ENCODE measurements at regions not wholly inside any gene's neighbourhood (a gene's known extent, or its start where the extent isn't known, plus 50 kb on each side); places are given as distances from the start of the nearest gene placed in this dataset.

DNA sequence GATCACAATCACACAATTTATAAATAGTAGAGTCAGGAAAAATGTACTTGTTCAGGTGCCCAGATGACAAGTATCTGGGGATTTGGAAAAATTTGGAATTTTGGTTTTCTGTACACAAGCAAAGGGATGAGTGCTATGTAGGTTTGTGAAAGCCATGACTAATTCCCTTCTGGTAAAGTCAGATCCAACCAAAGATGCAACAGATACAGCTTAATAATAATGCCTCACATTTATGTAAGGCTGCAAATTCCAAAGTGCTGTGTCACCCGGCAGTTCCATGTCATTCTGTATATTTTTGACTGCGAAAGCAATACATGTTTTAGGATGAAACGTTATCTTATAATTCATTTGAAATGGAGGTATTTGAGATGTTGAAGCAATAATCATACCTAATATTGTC is 102.7 kb upstream of the AGBL1 start:
- DNase-seq (ENCODE audit: low read depth): peak; percentile 62

- no peak for DNase-seq (ENCODE audit: low read depth)
These were observed 102.1 kb upstream of the AGBL1 start for GRCh38 chr15:85977586-85977985.

DNA sequence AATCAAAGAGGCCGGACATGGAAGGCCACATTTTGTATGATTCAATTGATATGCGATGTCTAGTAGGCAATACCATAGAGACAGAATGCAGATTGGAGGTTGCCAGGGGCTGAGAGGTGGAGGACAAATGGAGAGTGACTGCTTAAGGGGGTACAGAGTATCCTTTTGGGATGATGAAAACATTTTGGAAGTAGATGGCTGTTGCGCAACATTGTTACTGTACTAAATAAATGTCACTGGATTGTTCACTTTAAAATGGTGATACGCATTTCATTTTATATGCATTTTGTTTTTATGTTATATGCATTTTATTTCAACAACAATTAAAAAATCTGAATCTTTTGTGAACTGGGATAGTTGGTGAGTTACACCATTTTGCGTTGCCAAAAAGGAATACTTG is 99.7 kb upstream of the AGBL1 start:
- no peak for DNase-seq (ENCODE audit: low read depth)

DNA sequence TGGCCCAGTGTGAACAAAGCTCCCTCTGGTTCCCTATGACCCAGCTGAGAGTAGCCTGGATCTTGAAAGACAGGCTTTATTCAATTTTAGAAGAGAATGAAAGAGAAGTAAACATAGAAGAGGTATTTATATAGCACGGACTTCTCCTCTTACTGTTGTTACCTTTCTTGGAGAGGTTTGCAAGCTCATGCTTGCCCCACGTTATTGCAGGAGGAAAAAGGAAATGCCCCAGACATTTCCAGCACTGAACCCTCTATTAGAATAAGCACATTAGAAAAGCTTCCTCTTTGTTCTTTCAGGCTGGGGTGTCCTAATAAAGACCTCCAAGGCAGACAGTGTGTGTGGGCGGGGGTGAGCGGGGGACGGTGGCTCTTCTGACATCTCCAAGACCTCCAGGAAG is 98.7 kb upstream of the AGBL1 start:
- DNase-seq (ENCODE audit: low read depth): no peak

- DNase-seq (ENCODE audit: low read depth): no peak
These were observed 95.4 kb upstream of the AGBL1 start for GRCh38 chr15:85984241-85984640.

DNA sequence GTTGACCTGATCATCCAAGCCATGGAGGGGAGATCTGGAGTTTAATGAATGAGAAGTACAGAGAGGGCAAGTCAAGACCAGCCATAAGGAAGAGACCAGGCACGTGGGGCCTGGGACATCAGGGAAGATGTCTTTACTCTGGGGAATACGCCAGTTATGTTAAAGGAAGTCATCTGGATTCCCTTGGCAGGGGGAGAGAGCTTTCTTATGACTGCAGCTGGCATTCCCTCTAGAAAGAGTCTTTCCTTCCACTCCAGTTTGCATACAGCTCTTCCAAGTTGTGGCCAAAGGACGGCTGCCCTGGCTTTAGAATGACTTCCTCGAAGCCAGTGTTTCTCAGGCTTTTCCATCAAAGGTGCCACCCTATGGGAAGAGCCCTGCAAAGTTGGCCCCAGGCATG is 93.6 kb upstream of the AGBL1 start:
- DNase-seq (ENCODE audit: low read depth): no peak

- no peak for DNase-seq (ENCODE audit: low read depth)
These were observed 92.9 kb upstream of the AGBL1 start for GRCh38 chr15:85986741-85987140.

GRCh38 chr15:85988741-85989140 is 90.9 kb upstream of the AGBL1 start:
- DNase-seq (ENCODE audit: low read depth): no peak

DNA sequence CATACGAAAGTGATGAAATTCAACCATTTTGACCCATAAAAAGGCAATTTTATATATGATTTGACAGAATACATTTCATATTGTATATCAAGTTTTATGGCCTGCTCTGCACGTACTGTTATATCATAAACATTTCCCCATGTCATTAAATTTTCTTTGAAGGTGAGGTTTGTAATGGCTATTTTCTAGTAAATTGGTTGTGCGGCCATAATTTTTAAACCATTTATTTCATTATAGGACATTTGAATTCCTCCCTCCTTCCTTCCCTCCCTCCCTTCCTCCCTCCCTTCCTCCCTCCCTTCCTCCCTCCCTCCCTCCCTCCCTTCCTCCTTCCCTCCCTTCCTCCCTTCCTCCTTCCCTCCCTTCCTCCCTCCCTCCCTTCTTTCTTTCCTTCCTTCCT is 87.4 kb upstream of the AGBL1 start:
- no peak for DNase-seq (ENCODE audit: low read depth)

DNA sequence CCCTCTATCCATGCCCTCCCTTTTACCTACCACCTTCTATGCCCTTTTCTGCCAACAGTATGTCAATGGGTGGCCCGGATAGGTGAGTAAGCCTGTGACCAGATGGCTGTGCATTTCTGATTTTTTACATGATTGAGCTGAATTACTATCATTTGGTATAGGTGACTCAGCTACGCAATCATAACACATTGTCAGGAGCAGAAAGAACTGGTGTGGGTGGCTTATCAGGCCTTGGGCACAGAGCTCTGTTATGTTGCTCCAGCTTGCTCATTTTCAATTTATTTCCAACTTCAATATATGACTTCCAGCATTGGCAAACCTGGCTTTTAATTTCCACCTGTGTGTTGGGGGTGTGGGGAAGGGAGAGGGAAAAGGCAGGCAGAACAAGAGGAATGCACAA is 86.6 kb upstream of the AGBL1 start:
- DNase-seq (ENCODE audit: low read depth): no peak

DNA sequence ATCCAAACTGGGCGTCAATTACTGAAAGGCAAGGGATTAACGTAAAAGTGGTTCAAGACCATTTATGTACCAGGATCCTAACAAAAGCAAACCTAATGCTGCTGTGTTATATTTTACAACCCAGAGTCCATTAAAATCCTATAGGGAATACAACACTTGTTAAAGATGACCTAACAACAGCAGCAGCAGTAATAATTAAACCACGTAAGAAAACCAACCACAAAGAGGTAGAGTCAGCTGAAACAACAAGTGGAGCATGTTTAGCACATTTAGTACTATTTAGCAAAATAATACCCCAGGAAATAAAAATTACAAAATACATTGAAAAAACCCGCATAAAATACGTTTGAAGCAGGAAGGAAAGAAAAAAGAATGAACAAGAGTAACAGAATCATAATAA is 82.1 kb upstream of the AGBL1 start:
- peak; percentile 45 for DNase-seq (ENCODE audit: low read depth)

GRCh38 chr15:85999658-86000057 is 80.0 kb upstream of the AGBL1 start:
- DNase-seq (ENCODE audit: low read depth): no peak

- peak; percentile 64 for DNase-seq (ENCODE audit: low read depth)
These were observed 78.5 kb upstream of the AGBL1 start for GRCh38 chr15:86001200-86001599.

- DNase-seq (ENCODE audit: low read depth): peak; percentile 12
These were observed 77.2 kb upstream of the AGBL1 start for GRCh38 chr15:86002444-86002843.

DNA sequence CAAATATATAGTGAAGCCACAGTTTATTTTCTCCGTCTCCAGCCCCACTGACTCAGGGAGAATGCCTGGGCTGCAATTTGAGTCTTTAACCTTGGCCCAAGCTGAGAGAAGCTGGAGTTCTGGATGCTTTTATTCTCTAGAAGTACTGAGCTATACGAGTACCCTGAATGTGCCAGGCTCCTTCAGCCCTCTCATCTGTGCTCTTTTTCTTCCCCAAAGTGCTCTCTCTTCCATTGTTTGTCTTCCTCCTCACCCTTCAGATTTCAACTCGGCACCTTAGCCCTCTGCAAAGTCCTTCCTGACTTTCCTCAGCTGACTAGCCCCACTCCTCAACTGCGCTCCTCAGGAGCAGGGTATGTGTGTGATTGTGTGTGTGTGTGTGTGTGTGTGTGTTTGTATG is 75.6 kb upstream of the AGBL1 start:
- DNase-seq (ENCODE audit: low read depth): no peak

DNA sequence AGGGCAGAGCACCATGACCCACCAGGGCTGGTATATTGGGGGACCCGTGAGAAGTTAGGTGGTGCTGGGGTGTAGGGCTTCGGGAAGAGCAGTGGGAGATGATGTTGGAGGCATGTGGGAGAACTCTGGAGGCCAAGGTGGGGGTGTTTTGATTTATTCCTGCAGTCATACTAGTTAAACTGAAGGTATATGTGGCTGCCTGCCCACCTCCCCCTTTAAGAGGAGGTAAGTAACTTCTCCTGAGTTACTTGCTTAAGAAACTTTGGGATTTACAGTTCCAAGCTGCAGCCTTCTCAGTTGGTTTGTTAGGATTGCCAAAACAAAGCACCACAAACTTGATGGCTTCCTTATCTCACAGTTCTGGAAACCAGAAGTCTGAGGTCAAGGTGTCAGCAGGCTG is 73.1 kb upstream of the AGBL1 start:
- no peak for DNase-seq (ENCODE audit: low read depth)

- no peak for DNase-seq (ENCODE audit: low read depth)
These were observed 69.9 kb upstream of the AGBL1 start for GRCh38 chr15:86009727-86010126.

GRCh38 chr15:86010398-86010797 is 69.3 kb upstream of the AGBL1 start:
- DNase-seq (ENCODE audit: low read depth): no peak

GRCh38 chr15:86010891-86011290 is 68.8 kb upstream of the AGBL1 start:
- no peak for DNase-seq (ENCODE audit: low read depth)

- DNase-seq (ENCODE audit: low read depth): no peak
These were observed 65.7 kb upstream of the AGBL1 start for GRCh38 chr15:86014016-86014415.

DNA sequence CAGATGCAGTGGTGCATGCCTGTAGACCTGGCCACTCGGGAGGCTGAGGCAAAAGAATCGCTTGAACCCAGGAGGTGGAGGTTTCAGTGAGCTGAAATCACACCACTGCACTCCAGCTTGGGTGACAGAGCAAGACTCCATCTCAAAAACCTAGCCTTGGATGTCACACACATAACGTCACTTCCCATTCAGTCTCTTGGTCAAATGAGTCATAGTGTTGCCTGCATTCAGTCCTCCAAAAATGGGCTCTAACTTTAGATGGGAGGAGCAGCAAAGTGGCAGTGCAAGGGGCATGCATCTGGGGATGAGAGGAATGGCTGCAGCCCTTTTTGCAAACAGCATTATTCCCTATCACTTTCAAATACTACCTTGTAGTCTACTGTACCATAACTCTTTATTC is 62.9 kb upstream of the AGBL1 start:
- peak; percentile 27 for DNase-seq (ENCODE audit: low read depth)

GRCh38 chr15:86018679-86019078 is 61.0 kb upstream of the AGBL1 start:
- no peak for DNase-seq (ENCODE audit: low read depth)

DNA sequence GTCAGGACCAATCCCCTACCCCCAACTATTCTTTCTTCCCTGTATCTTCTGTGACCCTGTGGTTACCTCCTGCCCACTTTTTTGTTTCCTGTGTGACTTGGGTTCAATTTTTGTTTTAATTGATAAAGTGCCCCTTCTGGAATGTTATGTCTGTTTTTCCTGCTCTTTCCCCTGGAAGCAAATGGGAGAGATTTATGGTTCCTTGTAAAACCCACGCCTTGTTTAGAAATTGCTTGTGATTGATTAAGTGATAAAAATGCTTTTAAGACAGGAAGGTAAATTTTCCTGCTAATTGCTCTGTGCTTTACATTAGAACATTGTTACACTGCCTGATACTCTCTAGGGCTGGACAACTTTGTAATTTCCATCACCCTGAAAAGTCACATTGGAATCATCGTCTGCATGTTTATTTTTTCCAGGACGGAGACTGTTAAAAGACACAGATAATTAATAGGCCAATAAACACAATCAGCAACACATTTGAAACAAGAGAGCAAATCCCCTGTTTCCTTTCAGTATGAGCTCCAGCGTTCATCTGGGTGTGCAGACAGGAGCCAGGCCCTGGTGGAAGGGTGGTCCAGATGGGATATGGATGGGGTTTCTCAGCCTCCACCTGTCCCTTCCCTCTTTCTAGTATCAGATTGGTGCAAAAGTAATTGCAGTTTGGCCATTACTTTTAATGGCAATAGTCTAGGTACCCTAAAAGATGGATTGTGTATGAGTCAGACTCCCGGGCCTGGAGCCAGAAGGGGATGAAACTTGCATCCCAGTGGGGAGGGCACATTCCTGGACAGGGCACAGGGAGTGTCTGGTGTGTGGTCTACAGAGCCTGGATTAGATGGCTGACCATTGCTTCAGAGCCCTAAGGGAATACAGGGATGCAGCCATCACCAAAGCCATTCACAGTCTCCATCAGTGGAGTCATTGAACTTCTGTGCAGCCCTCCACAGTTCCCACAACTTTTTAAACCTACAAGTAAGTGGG is 58.1 kb upstream of the AGBL1 start:
- DNase-seq (ENCODE audit: low read depth): peak; percentile 76

DNA sequence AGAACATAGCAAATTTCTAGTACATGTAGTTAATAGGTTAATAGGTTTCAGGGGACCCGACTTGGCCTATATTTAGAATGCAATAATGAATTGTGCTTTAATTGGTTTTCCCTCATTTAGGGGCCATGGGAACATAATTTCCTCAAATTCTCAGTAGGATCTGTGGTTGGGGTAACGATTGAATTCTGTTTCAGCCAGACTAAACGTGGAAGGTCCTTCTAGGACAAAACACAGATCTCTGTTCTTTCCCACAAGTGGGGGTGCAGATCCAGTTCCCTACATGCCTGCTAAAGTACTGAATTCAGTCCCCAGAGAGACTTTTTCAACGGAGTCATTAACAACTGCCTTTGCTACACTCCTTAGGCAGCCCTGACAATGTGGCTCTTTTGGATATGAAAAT is 50.7 kb upstream of the AGBL1 start:
- no peak for DNase-seq (ENCODE audit: low read depth)
